ENCODE measurements at regions not wholly inside any gene's neighbourhood (a gene's known extent, or its start where the extent isn't known, plus 50 kb on each side); places are given as distances from the start of the nearest gene placed in this dataset.
"Not testable (repeated sequence)": the region's sequence is repeated elsewhere in the genome, so short reads cannot be mapped to it uniquely, and the experiment has no call there.

DNA sequence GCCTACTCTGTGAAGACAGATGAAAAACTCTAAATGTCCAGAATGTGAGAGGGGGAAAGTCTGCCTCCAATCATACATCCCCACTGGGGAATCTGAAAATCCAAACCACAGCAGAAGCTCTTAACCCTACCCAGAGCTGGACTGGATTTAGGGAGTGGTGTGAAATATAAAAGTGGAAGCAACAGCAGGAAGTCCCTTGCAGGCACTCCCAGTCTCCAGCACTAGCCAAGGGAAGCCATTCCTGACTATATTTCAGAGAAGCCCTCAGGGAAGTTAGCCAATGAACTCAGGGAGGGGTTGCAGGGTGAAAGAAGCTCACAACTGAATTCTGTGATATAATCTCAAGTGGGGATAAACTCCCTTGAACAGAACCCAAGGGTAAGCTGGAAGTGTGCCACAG is 51.5 kb downstream of the CRPPA start:
- intact Hi-C loops (cut with DNase I), result no loop called here
- Histone ChIP-seq H3K4me3 (no peak overlapping the region), H3K36me3 (no peaks in the 10 kb centered on the region), H3K27ac (no peak overlapping the region), H3K4me1 (no peaks in the 10 kb centered on the region), H3K27me3 (no peaks in the 10 kb centered on the region), H3K9me3 (no peaks in the 10 kb centered on the region)
- no peak for DNase-seq (ENCODE audit: extremely low spot score in 2 of 2)
- TF ChIP-seq POLR2A (IDR thresholded peaks at IDR 0.05) (no peak), POLR2AphosphoS5 (IDR thresholded peaks at IDR 0.05; ENCODE audit: insufficient read depth in 1 of 2, low read depth in 1 of 2) (no peak)
- TF ChIP-seq, protein P1, sequence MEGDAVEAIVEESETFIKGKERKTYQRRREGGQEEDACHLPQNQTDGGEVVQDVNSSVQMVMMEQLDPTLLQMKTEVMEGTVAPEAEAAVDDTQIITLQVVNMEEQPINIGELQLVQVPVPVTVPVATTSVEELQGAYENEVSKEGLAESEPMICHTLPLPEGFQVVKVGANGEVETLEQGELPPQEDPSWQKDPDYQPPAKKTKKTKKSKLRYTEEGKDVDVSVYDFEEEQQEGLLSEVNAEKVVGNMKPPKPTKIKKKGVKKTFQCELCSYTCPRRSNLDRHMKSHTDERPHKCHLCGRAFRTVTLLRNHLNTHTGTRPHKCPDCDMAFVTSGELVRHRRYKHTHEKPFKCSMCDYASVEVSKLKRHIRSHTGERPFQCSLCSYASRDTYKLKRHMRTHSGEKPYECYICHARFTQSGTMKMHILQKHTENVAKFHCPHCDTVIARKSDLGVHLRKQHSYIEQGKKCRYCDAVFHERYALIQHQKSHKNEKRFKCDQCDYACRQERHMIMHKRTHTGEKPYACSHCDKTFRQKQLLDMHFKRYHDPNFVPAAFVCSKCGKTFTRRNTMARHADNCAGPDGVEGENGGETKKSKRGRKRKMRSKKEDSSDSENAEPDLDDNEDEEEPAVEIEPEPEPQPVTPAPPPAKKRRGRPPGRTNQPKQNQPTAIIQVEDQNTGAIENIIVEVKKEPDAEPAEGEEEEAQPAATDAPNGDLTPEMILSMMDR (IDR thresholded peaks at IDR 0.05), result no peak

DNA sequence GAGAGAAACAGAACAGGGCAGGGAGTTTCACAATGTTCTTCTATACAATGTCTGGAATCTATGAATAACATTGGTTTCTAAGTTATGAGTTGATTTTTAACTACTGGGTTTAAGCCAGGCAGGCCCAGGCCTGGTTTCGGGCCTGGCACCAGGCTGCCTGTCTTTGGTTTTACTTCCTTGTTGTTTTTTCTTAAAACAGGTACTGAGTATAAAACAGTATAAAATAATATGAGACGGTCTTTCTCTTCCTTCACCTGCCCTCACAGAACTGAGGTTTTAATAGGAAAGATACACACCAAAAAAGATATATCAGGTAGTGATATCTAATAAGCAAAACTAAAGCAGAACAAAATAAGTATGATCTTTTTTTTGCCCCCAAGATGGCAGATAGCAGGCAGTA is 52.0 kb downstream of the CRPPA start:
- H3K4me3 ChIP-seq; H3K9me3 ChIP-seq; H3K27me3 ChIP-seq; H3K36me3 ChIP-seq; H3K4me1 ChIP-seq; intact Hi-C loops (cut with DNase I); H3K27ac ChIP-seq; DNase-seq (ENCODE audit: extremely low spot score in 2 of 2): not testable (repeated sequence)

DNA sequence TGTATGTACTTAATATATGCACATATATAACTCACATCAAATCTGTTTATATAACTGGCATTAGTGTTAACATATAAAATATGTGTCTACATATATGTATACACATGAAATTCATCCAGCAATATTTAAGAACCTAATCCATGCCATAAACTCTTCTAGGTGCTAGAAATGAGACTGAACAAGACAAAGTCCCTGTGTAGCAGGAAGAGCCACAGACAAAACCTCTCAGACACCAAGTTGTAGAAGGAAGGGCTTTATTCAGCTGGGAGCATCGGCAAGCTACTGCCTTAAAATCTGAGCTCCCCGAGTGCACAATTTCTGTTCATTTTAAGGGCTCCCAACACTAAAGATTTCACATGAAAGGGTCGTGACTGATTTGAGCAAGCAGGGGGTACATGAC is 52.5 kb downstream of the CRPPA start:
- intact Hi-C loops (cut with DNase I), result no loop called here
- Histone ChIP-seq H3K9me3 (no peaks in the 10 kb centered on the region), H3K27ac (no peak overlapping the region), H3K27me3 (no peaks in the 10 kb centered on the region), H3K36me3 (no peaks in the 10 kb centered on the region), H3K4me3 (no peak overlapping the region), H3K4me1 (no peaks in the 10 kb centered on the region)
- no peak for DNase-seq (ENCODE audit: extremely low spot score in 2 of 2)
- TF ChIP-seq, protein P1 (IDR thresholded peaks at IDR 0.05), result no peak
- no peak for TF ChIP-seq POLR2AphosphoS5 (IDR thresholded peaks at IDR 0.05; ENCODE audit: insufficient read depth in 1 of 2, low read depth in 1 of 2)
- TF ChIP-seq POLR2A (IDR thresholded peaks at IDR 0.05), result no peak

- no peaks in the 10 kb centered on the region for H3K4me1 ChIP-seq
- no peak overlapping the region for H3K4me3 ChIP-seq
- intact Hi-C loops (cut with DNase I), result no loop called here
- H3K9me3 ChIP-seq, result no peaks in the 10 kb centered on the region
- TF ChIP-seq, protein P1 (IDR thresholded peaks at IDR 0.05), result no peak
- TF ChIP-seq POLR2AphosphoS5 (IDR thresholded peaks at IDR 0.05; ENCODE audit: insufficient read depth in 1 of 2, low read depth in 1 of 2) (no peak), POLR2A (IDR thresholded peaks at IDR 0.05) (no peak)
- no peaks in the 10 kb centered on the region for H3K36me3 ChIP-seq
- H3K27me3 ChIP-seq, result no peaks in the 10 kb centered on the region
- no peak for DNase-seq (ENCODE audit: extremely low spot score in 2 of 2)
- no peak overlapping the region for H3K27ac ChIP-seq
These were observed 54.2 kb downstream of the CRPPA start for GRCh38 chr7:16367115-16367514.

- Histone ChIP-seq H3K27ac (no peak overlapping the region), H3K36me3 (no peaks in the 10 kb centered on the region), H3K9me3 (no peaks in the 10 kb centered on the region), H3K4me1 (no peaks in the 10 kb centered on the region), H3K27me3 (no peaks in the 10 kb centered on the region), H3K4me3 (no peak overlapping the region)
- no peak for DNase-seq (ENCODE audit: extremely low spot score in 2 of 2)
- intact Hi-C loops (cut with DNase I), result no loop called here
- TF ChIP-seq, protein P1 (IDR thresholded peaks at IDR 0.05), result no peak
- no peak for TF ChIP-seq POLR2AphosphoS5 (IDR thresholded peaks at IDR 0.05; ENCODE audit: insufficient read depth in 1 of 2, low read depth in 1 of 2)
- TF ChIP-seq POLR2A (IDR thresholded peaks at IDR 0.05), result no peak
These were observed 55.4 kb downstream of the CRPPA start for GRCh38 chr7:16365952-16366351.

DNA sequence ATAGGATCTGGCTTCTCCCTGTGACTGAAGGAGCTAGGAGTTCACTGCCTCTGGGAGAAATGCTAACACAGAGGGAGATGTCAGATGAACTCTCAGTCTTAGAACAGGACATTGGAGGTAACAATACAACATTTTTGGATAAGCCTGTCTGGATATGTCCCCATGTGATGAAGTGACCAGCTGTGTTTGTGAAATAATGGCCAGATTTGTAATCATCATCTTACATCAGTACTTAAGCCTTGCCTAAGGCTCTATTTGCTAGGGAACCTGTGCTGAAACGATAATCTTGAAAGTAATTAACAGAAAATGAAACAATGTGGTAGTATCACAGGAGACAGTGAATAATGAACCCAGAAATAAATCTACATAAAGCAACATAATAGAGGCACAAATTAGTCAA is 56.2 kb downstream of the CRPPA start:
- Histone ChIP-seq H3K27me3 (no peaks in the 10 kb centered on the region), H3K9me3 (no peaks in the 10 kb centered on the region), H3K4me1 (peaks cover under 1% of the 10 kb centered on the region), H3K36me3 (no peaks in the 10 kb centered on the region), H3K27ac (no peak overlapping the region), H3K4me3 (no peak overlapping the region)
- TF ChIP-seq POLR2A (IDR thresholded peaks at IDR 0.05) (no peak), POLR2AphosphoS5 (IDR thresholded peaks at IDR 0.05; ENCODE audit: insufficient read depth in 1 of 2, low read depth in 1 of 2) (no peak)
- TF ChIP-seq, protein P1 (IDR thresholded peaks at IDR 0.05), result no peak
- no peak for DNase-seq (ENCODE audit: extremely low spot score in 2 of 2)
- intact Hi-C loops (cut with DNase I), result no loop called here

All from vagina (tissue), 2 donors.